Left colon (tissue), 2 donors: ENCODE measurements at regions not wholly inside any gene's neighbourhood (a gene's known extent, or its start where the extent isn't known, plus 50 kb on each side); places are given as distances from the start of the nearest gene placed in this dataset.

Source experiments
- ATAC-seq: fragments of 200-7000 bp; cut with Tn5 transposase; one replicate; pipeline ENCODE4 v1.9.1; 2020; ENCODE audit warnings: mild to moderate bottlenecking, moderate library complexity
- DNase-seq, 2 donors: peaks; one replicate each; pipeline ENCODE4 v3.0.0-alpha.2; 2020
- intact Hi-C, 2 donors: fragments of 100-400 bp; cut with DNase I in 1 of 2; cut with micrococcal nuclease in 1 of 2; formaldehyde crosslinking; loops; one replicate each; pipeline versions ENCODE4 v1.11.2 to v1.14.0; 2022; cut with DNase I, micrococcal nuclease
- donor health status: DM: no; HTN: no; CAD: no.
- donor health status: DM: yes; HTN: yes; CAD: no.

GRCh38 chr7:25658375-25658774 lies 430.1 kb upstream of the NPVF start:
- intact Hi-C loops = no loop called here
- ATAC-seq (no peak), DNase-seq (no peak)

- intact Hi-C loops = no loop called here
- no peak for ATAC-seq
- DNase-seq = no peak
Observed at GRCh38 chr7:25659841-25660240, 431.6 kb upstream of the NPVF start.

- intact Hi-C loops = no loop called here
- ATAC-seq (peak; percentile 50), DNase-seq (peak in 1 of 2 donors; percentile 55)
Observed at GRCh38 chr7:25662841-25663800, 434.8 kb upstream of the NPVF start.

GRCh38 chr7:25663877-25664276 lies 435.6 kb upstream of the NPVF start:
- DNase-seq = no peak
- no peak for ATAC-seq
- intact Hi-C loops = no loop called here

- no peak for DNase-seq
- no peak for ATAC-seq
- intact Hi-C loops = no loop called here
Observed at GRCh38 chr7:25664593-25664992, 436.3 kb upstream of the NPVF start.

- peak in 1 of 2 donors; percentile 45 for DNase-seq
- ATAC-seq = no peak
Observed at GRCh38 chr7:25665374-25665773, 437.1 kb upstream of the NPVF start.

GRCh38 chr7:25665903-25666670 lies 437.8 kb upstream of the NPVF start:
- DNase-seq (no peak), ATAC-seq (no peak)
- intact Hi-C loops = no loop called here

More at GRCh38 chr7:25665374-25665773, 437.1 kb upstream of the NPVF start:
- intact Hi-C loops = no loop called here

- intact Hi-C loops = no loop called here
- no peak for ATAC-seq
- no peak for DNase-seq
Observed at GRCh38 chr7:25666671-25667060, 438.4 kb upstream of the NPVF start.

GRCh38 chr7:25669281-25669781 lies 441.0 kb upstream of the NPVF start:
- ATAC-seq (peak; percentile 79), DNase-seq (no peak)
- intact Hi-C loops = no loop called here

GRCh38 chr7:25669961-25670841 lies 441.9 kb upstream of the NPVF start:
- intact Hi-C loops = no loop called here
- no peak for DNase-seq
- no peak for ATAC-seq

- DNase-seq (no peak), ATAC-seq (no peak)
- intact Hi-C loops = no loop called here
Observed at GRCh38 chr7:25671111-25671510, 442.8 kb upstream of the NPVF start.

- ATAC-seq (no peak), DNase-seq (no peak)
- intact Hi-C loops = no loop called here
Observed at GRCh38 chr7:25672496-25672895, 444.2 kb upstream of the NPVF start.

- no peak for ATAC-seq
- intact Hi-C loops = no loop called here
- no peak for DNase-seq
Observed at GRCh38 chr7:25675789-25676474, 447.6 kb upstream of the NPVF start.

GRCh38 chr7:25677595-25677994 lies 449.3 kb upstream of the NPVF start:
- ATAC-seq = no peak
- intact Hi-C loops = no loop called here
- no peak for DNase-seq

- intact Hi-C loops = no loop called here
- ATAC-seq (no peak), DNase-seq (no peak)
Observed at GRCh38 chr7:25678215-25678614, 449.9 kb upstream of the NPVF start.

- DNase-seq (no peak), ATAC-seq (no peak)
- intact Hi-C loops = no loop called here
Observed at GRCh38 chr7:25680636-25681035, 452.4 kb upstream of the NPVF start.

GRCh38 chr7:25684360-25684759 lies 456.1 kb upstream of the NPVF start:
- no peak for DNase-seq
- intact Hi-C loops = no loop called here
- no peak for ATAC-seq

GRCh38 chr7:25686493-25686892 lies 458.2 kb upstream of the NPVF start:
- intact Hi-C loops = no loop called here
- no peak for DNase-seq
- ATAC-seq = no peak
